SK-N-MC (cell line): ENCODE measurements at regions not wholly inside any gene's neighbourhood (a gene's known extent, or its start where the extent isn't known, plus 50 kb on each side); places are given as distances from the start of the nearest gene placed in this dataset.
"Not testable (repeated sequence)": the region's sequence is repeated elsewhere in the genome, so short reads cannot be mapped to it uniquely, and the experiment has no call there.

Experiments
- DNase-seq: peaks from one replicate; pipeline ENCODE4 v3.0.0-alpha.2; 2011; ENCODE audit warnings: low read depth, low spot score
- H3K27ac ChIP-seq: fragments of 200-600 bp; sonication (generic); 2 replicates; pipeline ENCODE4 v1.5.1; 2016; ENCODE audit warnings: mixed run types
- H3K36me3 ChIP-seq: fragments of 200-600 bp; sonication (generic); 2 replicates; pipeline ENCODE4 v1.6.1; 2017; ENCODE audit warnings: antibody characterized with exemption, low read length, mixed read lengths; ENCODE audit not compliant: insufficient read depth
- H3K4me3 ChIP-seq: fragments of 200-600 bp; sonication (generic); 2 replicates; pipeline ENCODE4 v1.5.1; 2016
- H3K9ac ChIP-seq: fragments of 200-600 bp; sonication (generic); 2 replicates; pipeline ENCODE4 v1.8.0; 2017; ENCODE audit warnings: mixed run types, mixed read lengths; ENCODE audit not compliant: insufficient read length
- H3K9me3 ChIP-seq: fragments of 200-600 bp; sonication (generic); 2 replicates; pipeline ENCODE4 v1.6.1; 2017; ENCODE audit warnings: low read depth, mild to moderate bottlenecking, antibody characterized with exemption, low read length, moderate library complexity, mixed read lengths
- EZH2 ChIP-seq: fragments of 200-600 bp; sonication (generic); IDR thresholded peaks from one replicate; pipeline ENCODE4 v1.6.1; 2017; ENCODE audit warnings: antibody characterized with exemption
- FOXP2 ChIP-seq: optimal IDR thresholded peaks from 2 replicates; pipeline ENCODE3; 2011; ENCODE audit warnings: mild to moderate bottlenecking, moderate library complexity; ENCODE audit not compliant: insufficient read depth; ENCODE audit errors: extremely low read length, control extremely low read depth
- POLR2AphosphoS5 ChIP-seq: IDR thresholded peaks from 2 replicates; pipeline ENCODE4 v1.6.1; 2012; ENCODE audit warnings: mild to moderate bottlenecking, low read depth, low read length, borderline replicate concordance

- not testable (repeated sequence) for H3K9ac ChIP-seq, H3K4me3 ChIP-seq, H3K27ac ChIP-seq, H3K9me3 ChIP-seq, H3K36me3 ChIP-seq, DNase-seq
Observed at GRCh38 chr5:102154791-102155605, 141.1 kb downstream of the SLCO4C1 start.

- TF ChIP-seq POLR2AphosphoS5 (no peak), EZH2 (no peak), FOXP2 (no peak)
- H3K4me3 ChIP-seq = no peak overlapping the region
- no peak overlapping the region for H3K9ac ChIP-seq
- H3K27ac ChIP-seq = no peak overlapping the region
- H3K9me3 ChIP-seq = no peaks in the 10 kb centered on the region
- no peak for DNase-seq
- H3K36me3 ChIP-seq = no peaks in the 10 kb centered on the region
Observed at GRCh38 chr5:102154291-102154690, 141.8 kb downstream of the SLCO4C1 start.

GRCh38 chr5:102153003-102153759, 142.9 kb downstream of the SLCO4C1 start:
- no peak overlapping the region for H3K9ac ChIP-seq
- H3K4me3 ChIP-seq = no peak overlapping the region
- no peak overlapping the region for H3K27ac ChIP-seq
- no peaks in the 10 kb centered on the region for H3K9me3 ChIP-seq
- no peaks in the 10 kb centered on the region for H3K36me3 ChIP-seq
- no peak for DNase-seq
- TF ChIP-seq FOXP2 = no peak

GRCh38 chr5:102139029-102139428, 157.1 kb downstream of the SLCO4C1 start:
- DNase-seq = no peak
- Histone ChIP-seq H3K4me3 (no peak overlapping the region), H3K36me3 (no peaks in the 10 kb centered on the region), H3K9ac (no peak overlapping the region), H3K27ac (no peak overlapping the region), H3K9me3 (no peaks in the 10 kb centered on the region)
- TF ChIP-seq EZH2 (no peak), FOXP2 (no peak), POLR2AphosphoS5 (no peak)

GRCh38 chr5:102138243-102138653, 157.8 kb downstream of the SLCO4C1 start:
- no peak for TF ChIP-seq POLR2AphosphoS5
- TF ChIP-seq FOXP2 = no peak
- no peak for TF ChIP-seq EZH2
- no peak overlapping the region for H3K9ac ChIP-seq
- no peak for DNase-seq

GRCh38 chr5:102130890-102131289, 165.2 kb downstream of the SLCO4C1 start:
- no peak overlapping the region for H3K4me3 ChIP-seq
- H3K27ac ChIP-seq = no peak overlapping the region
- TF ChIP-seq POLR2AphosphoS5 = no peak
- no peak overlapping the region for H3K9ac ChIP-seq
- no peaks in the 10 kb centered on the region for H3K9me3 ChIP-seq
- no peaks in the 10 kb centered on the region for H3K36me3 ChIP-seq
- DNase-seq = no peak

More at GRCh38 chr5:102138243-102138653, 157.8 kb downstream of the SLCO4C1 start:
- no peak overlapping the region for H3K4me3 ChIP-seq
- no peaks in the 10 kb centered on the region for H3K9me3 ChIP-seq
- H3K36me3 ChIP-seq = no peaks in the 10 kb centered on the region
- H3K27ac ChIP-seq = no peak overlapping the region

- Histone ChIP-seq H3K4me3 (no peak overlapping the region), H3K9ac (no peak overlapping the region), H3K36me3 (no peaks in the 10 kb centered on the region), H3K27ac (no peak overlapping the region), H3K9me3 (no peaks in the 10 kb centered on the region)
- no peak for DNase-seq
- TF ChIP-seq EZH2 = no peak
- TF ChIP-seq POLR2AphosphoS5 = no peak
- no peak for TF ChIP-seq FOXP2
Observed at GRCh38 chr5:102130386-102130785, 165.7 kb downstream of the SLCO4C1 start.

- no peaks in the 10 kb centered on the region for H3K36me3 ChIP-seq
- no peaks in the 10 kb centered on the region for H3K9me3 ChIP-seq
- H3K9ac ChIP-seq = no peak overlapping the region
- no peak for TF ChIP-seq POLR2AphosphoS5
- TF ChIP-seq FOXP2 = no peak
- TF ChIP-seq EZH2 = no peak
- H3K27ac ChIP-seq = no peak overlapping the region
- no peak for DNase-seq
- H3K4me3 ChIP-seq = no peak overlapping the region
Observed at GRCh38 chr5:102119252-102119651, 176.8 kb downstream of the SLCO4C1 start.
